H1 (cell line): ENCODE measurements at regions not wholly inside any gene's neighbourhood (a gene's known extent, or its start where the extent isn't known, plus 50 kb on each side); places are given as distances from the start of the nearest gene placed in this dataset.

Experiments used
- CTBP2 ChIP-seq: IDR thresholded peaks from 2 replicates; pipeline ENCODE4 v1.7.0; 2011; ENCODE audit warnings: borderline replicate concordance, mild to moderate bottlenecking, moderate library complexity, mixed read lengths, low read length; ENCODE audit not compliant: insufficient read depth, insufficient read length
- EZH2 ChIP-seq: fragments of 200-600 bp; sonication (generic); IDR thresholded peaks from 2 replicates; pipeline ENCODE4 v1.7.1; 2012; ENCODE audit warnings: low read depth, mild to moderate bottlenecking, moderate library complexity, low read length, inconsistent platforms; ENCODE audit not compliant: severe bottlenecking
- JUN ChIP-seq: IDR thresholded peaks from 2 replicates; pipeline ENCODE4 v1.6.1; 2011; ENCODE audit warnings: low read depth, mild to moderate bottlenecking, improper control_type of control experiment, low read length
- KDM1A ChIP-seq: fragments of 200-600, 300-600 bp; sonication (generic); IDR thresholded peaks from 2 replicates; pipeline ENCODE4 v1.7.1; 2016; ENCODE audit warnings: mild to moderate bottlenecking, low read length, borderline replicate concordance
- MAFK ChIP-seq: IDR thresholded peaks from 2 replicates; pipeline ENCODE4 v1.6.1; 2012; ENCODE audit warnings: low read depth, mild to moderate bottlenecking, improper control_type of control experiment, low read length
- MAX ChIP-seq: IDR thresholded peaks from 2 replicates; pipeline ENCODE4 v1.6.1; 2012; ENCODE audit warnings: inconsistent platforms
- POLR2A ChIP-seq, 2 experiments: IDR thresholded peaks; 1 replicate in 1 of 2; 2 replicates in 1 of 2; pipeline ENCODE4 v1.6.1; 2011; ENCODE audit warnings: low read depth in 2 of 2, low read length in 2 of 2, mild to moderate bottlenecking in 2 of 2; ENCODE audit errors: control extremely low read depth in 1 of 2
- POLR2AphosphoS5 ChIP-seq: IDR thresholded peaks from 2 replicates; pipeline ENCODE4 v1.6.1; 2011; ENCODE audit warnings: low read depth, low read length
- SIN3A ChIP-seq, 2 experiments: IDR thresholded peaks in 1 of 2; conservative IDR thresholded peaks in 1 of 2; 2 replicates each; pipeline ENCODE4 v1.6.1; 2011 to 2012; ENCODE audit warnings: low read length in 2 of 2, improper control_type of control experiment in 1 of 2, low read depth in 1 of 2, mild to moderate bottlenecking in 1 of 2
- SP1 ChIP-seq: IDR thresholded peaks from 2 replicates; pipeline ENCODE4 v1.6.1; 2011; ENCODE audit warnings: low read depth, low read length
- TF ChIP-seq, protein P1 (sequence below), 3 experiments: IDR thresholded peaks; 1 replicate in 2 of 3; 2 replicates in 1 of 3; pipeline versions ENCODE4 v1.5.1 to v1.6.1; 2011; ENCODE audit warnings: low read length in 3 of 3, mild to moderate bottlenecking in 3 of 3, inconsistent platforms in 2 of 3, low read depth in 1 of 3, moderate library complexity in 1 of 3; ENCODE audit not compliant: insufficient read depth in 1 of 3; ENCODE audit errors: control extremely low read depth in 1 of 3
- TF ChIP-seq, protein P2 (sequence below): IDR thresholded peaks from 2 replicates; pipeline ENCODE4 v1.6.1; 2011; ENCODE audit warnings: low read length, improper control_type of control experiment

DNA sequence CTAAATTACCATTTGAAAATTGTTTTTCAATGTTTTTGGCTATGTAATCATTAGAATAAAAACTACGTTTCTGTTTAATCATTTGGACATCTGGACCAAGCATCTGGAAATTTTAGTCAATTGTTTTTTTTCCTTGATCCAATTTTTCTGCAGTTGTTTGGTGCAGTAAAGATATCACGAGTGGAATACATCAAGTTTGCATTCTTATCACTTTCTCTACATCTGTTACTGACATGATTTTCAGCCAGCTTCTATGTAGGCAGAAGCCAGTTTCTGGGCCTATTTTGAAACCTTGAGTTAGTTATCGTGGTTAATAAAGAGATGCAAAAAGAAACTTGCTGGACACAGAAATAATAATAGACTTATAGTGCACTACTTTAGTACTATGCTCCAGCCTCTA, 277.9 kb upstream of the ADAMTS5 start:
- TF ChIP-seq CTBP2 = no peak
- no peak for TF ChIP-seq JUN
- TF ChIP-seq MAFK = no peak
- TF ChIP-seq, protein P1, sequence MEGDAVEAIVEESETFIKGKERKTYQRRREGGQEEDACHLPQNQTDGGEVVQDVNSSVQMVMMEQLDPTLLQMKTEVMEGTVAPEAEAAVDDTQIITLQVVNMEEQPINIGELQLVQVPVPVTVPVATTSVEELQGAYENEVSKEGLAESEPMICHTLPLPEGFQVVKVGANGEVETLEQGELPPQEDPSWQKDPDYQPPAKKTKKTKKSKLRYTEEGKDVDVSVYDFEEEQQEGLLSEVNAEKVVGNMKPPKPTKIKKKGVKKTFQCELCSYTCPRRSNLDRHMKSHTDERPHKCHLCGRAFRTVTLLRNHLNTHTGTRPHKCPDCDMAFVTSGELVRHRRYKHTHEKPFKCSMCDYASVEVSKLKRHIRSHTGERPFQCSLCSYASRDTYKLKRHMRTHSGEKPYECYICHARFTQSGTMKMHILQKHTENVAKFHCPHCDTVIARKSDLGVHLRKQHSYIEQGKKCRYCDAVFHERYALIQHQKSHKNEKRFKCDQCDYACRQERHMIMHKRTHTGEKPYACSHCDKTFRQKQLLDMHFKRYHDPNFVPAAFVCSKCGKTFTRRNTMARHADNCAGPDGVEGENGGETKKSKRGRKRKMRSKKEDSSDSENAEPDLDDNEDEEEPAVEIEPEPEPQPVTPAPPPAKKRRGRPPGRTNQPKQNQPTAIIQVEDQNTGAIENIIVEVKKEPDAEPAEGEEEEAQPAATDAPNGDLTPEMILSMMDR (IDR thresholded peaks at IDR 0.05; ENCODE audit: control extremely low read depth in 1 of 3, insufficient read depth in 1 of 3, low read depth in 1 of 3, low read length in 3 of 3) = no peak
- no peak for TF ChIP-seq SIN3A (conservative IDR thresholded peaks at IDR 0.05 in 1 of 2, IDR thresholded peaks at IDR 0.05 in 1 of 2; ENCODE audit: low read depth in 1 of 2, low read length in 2 of 2)
- TF ChIP-seq, protein P2, sequence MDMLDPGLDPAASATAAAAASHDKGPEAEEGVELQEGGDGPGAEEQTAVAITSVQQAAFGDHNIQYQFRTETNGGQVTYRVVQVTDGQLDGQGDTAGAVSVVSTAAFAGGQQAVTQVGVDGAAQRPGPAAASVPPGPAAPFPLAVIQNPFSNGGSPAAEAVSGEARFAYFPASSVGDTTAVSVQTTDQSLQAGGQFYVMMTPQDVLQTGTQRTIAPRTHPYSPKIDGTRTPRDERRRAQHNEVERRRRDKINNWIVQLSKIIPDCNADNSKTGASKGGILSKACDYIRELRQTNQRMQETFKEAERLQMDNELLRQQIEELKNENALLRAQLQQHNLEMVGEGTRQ = no peak
- TF ChIP-seq SP1 = no peak
- TF ChIP-seq EZH2 = no peak
- no peak for TF ChIP-seq POLR2AphosphoS5
- no peak for TF ChIP-seq POLR2A (IDR thresholded peaks at IDR 0.05; ENCODE audit: control extremely low read depth in 1 of 2, low read depth in 2 of 2, low read length in 2 of 2)
- no peak for TF ChIP-seq MAX
- no peak for TF ChIP-seq KDM1A
